AG09309 (cell line): ENCODE measurements at regions not wholly inside any gene's neighbourhood (a gene's known extent, or its start where the extent isn't known, plus 50 kb on each side); places are given as distances from the start of the nearest gene placed in this dataset.

ENCODE experiments used
- DNase-seq: peaks from one replicate; pipeline ENCODE4 v3.0.0-alpha.2; 2010; ENCODE audit warnings: low read depth
- H3K4me3 ChIP-seq: 2 replicates; pipeline ENCODE4 v1.5.1; 2011; ENCODE audit warnings: mild to moderate bottlenecking, low read depth, low read length, moderate library complexity; ENCODE audit not compliant: control insufficient read depth
- TF ChIP-seq, protein P1 (sequence below): IDR thresholded peaks from 2 replicates; pipeline ENCODE4 v1.5.1; 2011; ENCODE audit warnings: mild to moderate bottlenecking, low read depth, low read length, inconsistent platforms; ENCODE audit not compliant: insufficient read depth, control insufficient read depth; ENCODE audit errors: missing control alignments

DNA sequence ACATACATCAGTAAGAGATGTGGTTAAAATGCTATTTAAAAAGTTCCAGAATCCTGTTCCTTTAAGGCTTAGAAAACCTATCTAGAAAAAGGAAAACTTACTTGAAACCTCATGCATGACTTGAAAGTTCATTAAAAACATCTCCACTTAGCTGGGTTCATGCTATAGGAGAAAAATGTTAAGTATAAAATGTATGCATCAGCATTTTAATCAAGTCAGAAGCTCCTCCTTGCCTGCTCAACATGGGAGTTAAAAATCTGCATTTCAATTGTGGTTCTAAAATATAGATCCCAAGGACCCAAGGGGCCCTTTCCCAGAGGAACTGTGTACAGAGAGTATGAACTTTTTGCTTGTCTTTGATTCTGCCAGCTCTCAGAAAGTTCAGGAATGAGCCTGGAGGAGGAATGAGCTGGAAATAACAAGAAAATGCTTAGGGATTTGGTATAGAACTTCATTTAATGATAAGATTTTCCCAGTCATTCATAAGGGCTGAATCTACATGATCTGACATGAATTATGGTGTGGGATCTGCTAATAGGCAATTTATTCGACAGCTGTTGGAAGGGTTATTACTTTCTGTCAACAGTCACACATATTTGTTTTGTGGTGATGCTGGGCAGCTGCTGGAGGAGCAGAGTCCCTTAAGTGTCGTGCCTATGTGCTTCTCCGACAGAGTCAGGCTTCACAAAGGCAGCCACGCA is 85.6 kb upstream of the MTPN start:
- no peak for DNase-seq
- TF ChIP-seq, protein P1, sequence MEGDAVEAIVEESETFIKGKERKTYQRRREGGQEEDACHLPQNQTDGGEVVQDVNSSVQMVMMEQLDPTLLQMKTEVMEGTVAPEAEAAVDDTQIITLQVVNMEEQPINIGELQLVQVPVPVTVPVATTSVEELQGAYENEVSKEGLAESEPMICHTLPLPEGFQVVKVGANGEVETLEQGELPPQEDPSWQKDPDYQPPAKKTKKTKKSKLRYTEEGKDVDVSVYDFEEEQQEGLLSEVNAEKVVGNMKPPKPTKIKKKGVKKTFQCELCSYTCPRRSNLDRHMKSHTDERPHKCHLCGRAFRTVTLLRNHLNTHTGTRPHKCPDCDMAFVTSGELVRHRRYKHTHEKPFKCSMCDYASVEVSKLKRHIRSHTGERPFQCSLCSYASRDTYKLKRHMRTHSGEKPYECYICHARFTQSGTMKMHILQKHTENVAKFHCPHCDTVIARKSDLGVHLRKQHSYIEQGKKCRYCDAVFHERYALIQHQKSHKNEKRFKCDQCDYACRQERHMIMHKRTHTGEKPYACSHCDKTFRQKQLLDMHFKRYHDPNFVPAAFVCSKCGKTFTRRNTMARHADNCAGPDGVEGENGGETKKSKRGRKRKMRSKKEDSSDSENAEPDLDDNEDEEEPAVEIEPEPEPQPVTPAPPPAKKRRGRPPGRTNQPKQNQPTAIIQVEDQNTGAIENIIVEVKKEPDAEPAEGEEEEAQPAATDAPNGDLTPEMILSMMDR, result no peak
- H3K4me3 ChIP-seq, result no peak overlapping the region

DNA sequence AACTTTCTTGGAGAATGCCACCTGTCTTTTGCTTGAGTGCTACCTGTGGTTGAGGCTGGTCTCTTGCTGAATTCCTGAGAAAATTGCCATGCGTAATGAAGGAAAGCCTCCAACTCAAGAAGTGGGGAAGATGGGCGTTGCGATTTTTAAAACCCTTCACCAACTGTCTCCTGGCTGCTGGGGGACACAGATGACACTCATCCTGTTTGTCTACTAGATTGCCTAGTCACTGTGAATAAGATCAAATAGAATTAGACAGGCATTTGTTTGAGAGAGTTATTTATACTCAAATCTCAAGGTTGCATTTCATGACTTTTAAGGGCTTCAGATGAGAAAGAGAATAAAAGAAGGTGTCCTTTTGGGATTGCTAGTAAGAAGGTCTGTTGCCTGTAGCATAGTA is 84.3 kb upstream of the MTPN start:
- no peak for DNase-seq
- H3K4me3 ChIP-seq, result no peak overlapping the region
- TF ChIP-seq, protein P1, result no peak

DNA sequence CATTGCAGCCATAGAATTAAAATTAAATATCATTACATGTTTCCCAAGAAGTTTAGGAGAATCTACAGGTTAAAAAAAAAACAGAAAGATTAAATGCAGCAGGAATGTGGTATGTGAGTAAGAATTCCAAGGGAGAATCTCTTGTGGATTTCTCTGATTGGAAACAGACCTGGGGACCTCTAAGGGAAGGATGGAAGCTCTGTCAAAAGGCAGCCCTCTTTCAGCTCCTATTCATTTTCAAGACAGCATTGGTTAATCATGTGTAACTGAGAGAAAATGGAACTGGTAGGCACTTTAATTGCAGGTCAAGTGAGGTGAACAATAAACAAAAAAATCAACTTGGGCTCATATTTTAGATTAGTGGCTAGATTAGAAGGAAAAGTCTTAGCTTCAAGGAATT is 81.4 kb upstream of the MTPN start:
- no peak overlapping the region for H3K4me3 ChIP-seq
- TF ChIP-seq, protein P1, result no peak
- no peak for DNase-seq

DNA sequence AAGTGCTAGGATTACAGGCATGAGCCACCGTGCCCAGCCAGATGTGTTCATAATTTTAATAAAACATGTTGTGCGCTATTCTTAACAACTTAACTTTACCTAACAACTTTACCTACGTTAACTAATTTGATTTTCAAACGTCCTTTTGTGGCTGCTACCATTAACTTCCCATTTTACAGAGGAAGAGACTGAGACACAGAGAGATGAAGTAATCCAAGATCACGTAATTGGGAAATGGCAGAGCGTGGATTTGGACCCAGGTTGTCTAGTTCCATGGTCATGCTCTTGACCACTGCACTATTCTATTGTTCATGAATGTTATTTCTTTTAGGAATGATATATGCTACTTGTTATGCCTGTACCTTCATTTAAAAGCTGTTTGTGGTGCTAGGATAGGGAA is 80.3 kb upstream of the MTPN start:
- DNase-seq, result no peak
- no peak overlapping the region for H3K4me3 ChIP-seq
- TF ChIP-seq, protein P1, result no peak

DNA sequence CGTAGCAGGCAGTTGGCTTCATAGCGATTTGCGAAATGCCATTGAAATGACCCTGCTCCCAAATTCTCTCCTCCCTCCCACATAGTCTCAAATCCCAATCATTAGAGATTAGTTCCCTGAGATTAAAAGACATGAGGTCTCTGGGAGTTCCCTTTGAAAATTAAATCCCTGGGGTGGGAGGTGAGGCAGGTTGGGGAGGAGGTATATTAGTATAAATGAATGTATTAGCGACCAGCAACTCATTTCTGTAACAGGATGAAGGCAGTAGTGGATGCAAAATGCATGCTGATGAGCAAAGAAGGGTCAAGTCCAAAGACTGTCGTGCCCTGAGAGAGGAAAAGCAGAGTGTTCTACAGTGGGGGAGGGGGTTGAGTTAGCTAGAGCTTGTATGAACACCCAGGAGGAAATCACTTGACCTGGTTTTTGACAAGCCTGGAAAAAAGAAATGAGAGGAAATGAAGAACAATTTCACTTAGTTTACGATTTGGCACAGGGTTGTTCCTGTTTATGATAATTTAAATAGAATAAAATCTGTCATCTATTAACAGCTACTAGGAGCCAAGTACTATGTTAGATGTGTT is 79.6 kb upstream of the MTPN start:
- DNase-seq, result no peak
- TF ChIP-seq, protein P1, result no peak
- no peak overlapping the region for H3K4me3 ChIP-seq

DNA sequence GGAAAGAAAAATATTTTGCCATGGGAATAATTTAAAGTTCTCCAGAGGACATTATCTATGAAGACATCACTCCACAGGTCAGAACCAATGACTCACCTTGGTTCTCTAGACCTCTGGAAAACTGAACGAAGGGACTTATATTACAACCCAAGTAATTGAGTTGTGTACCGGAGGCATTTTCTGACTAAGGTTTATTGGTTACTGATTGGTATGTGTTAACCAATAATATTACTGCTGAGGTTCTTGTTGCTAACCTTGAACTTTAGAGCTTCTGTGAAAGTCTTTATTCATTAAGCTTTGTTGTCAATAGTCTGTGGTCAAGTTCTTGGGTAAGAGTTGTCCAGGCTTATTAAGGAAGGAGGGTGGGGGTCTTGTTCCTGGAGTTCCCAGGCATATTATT is 78.1 kb upstream of the MTPN start:
- TF ChIP-seq, protein P1, result no peak
- DNase-seq, result no peak
- no peak overlapping the region for H3K4me3 ChIP-seq
